ENCODE measurements at regions not wholly inside any gene's neighbourhood (a gene's known extent, or its start where the extent isn't known, plus 50 kb on each side); places are given as distances from the start of the nearest gene placed in this dataset.

DNA sequence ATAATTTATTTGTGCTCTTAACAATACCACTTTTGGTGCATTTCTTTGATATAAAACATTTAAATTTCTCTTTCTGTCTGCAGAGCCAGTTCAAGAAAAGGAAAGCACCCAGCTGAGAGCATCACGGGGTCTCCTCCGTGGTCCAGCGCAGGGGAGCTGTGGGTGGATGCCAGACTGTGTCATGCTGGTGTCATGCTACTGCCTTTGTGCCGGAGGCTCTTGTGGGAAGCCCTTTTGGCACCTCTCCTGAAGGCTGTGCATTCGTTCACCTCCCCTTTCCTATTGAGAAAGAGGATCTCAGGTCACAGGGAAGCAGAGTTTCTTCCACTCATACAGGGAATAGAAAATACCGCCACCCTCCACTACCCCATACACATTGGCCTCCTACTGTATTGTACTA, 450.4 kb downstream of the GALR1 start:
- no peaks in the 10 kb centered on the region for H3K27me3 ChIP-seq
- TF ChIP-seq POLR2AphosphoS5 (IDR thresholded peaks at IDR 0.05) (no peak), CTCF (IDR thresholded peaks at IDR 0.05) (no peak), POLR2A (IDR thresholded peaks at IDR 0.05) (no peak)
- H3K27ac ChIP-seq, result no peak overlapping the region

DNA sequence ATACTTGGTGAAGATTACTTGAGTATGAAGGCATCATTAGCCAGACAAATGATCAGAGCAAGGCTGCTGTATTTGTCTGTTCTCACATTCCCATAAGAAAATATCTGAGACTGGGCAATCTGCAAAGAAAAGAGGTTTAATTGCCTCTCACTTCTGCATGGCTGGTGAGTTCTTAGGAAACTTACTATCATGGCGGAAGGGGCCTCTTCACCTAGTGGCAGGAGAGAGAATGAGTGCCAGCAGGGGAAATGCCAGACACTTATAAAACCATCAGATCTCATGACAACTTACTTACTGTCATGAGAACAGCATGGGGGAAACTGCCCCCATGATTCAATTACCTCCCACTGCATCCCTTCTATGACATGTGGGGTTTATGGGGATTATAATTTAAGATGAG, 452.3 kb downstream of the GALR1 start:
- Histone ChIP-seq H3K27ac (no peak overlapping the region), H3K4me1 (no peaks in the 10 kb centered on the region), H3K27me3 (no peaks in the 10 kb centered on the region), H3K36me3 (no peaks in the 10 kb centered on the region), H3K4me3 (no peak overlapping the region), H3K9me3 (no peaks in the 10 kb centered on the region)
- DNase-seq (ENCODE audit: low spot score in 2 of 2), result no peak
- intact Hi-C loops (cut with DNase I; ENCODE audit: low total_unique reads), result no loop called here
- no peak for TF ChIP-seq CTCF (IDR thresholded peaks at IDR 0.05)
- no peak for TF ChIP-seq POLR2AphosphoS5 (IDR thresholded peaks at IDR 0.05)
- no peak for TF ChIP-seq POLR2A (IDR thresholded peaks at IDR 0.05)

More for the DNA sequence above, 450.4 kb downstream of the GALR1 start:
- H3K4me3 ChIP-seq, result no peak overlapping the region
- intact Hi-C loops (cut with DNase I; ENCODE audit: low total_unique reads), result no loop called here
- no peaks in the 10 kb centered on the region for H3K36me3 ChIP-seq
- no peak for DNase-seq (ENCODE audit: low spot score in 2 of 2)
- H3K4me1 ChIP-seq, result no peaks in the 10 kb centered on the region
- H3K9me3 ChIP-seq, result no peaks in the 10 kb centered on the region

GRCh38 chr18:77702686-77703085, 453.0 kb downstream of the GALR1 start:
- intact Hi-C loops (cut with DNase I; ENCODE audit: low total_unique reads), result no loop called here
- TF ChIP-seq POLR2A (IDR thresholded peaks at IDR 0.05) (no peak), POLR2AphosphoS5 (IDR thresholded peaks at IDR 0.05) (no peak), CTCF (IDR thresholded peaks at IDR 0.05) (no peak)
- H3K27ac ChIP-seq, result no peak overlapping the region
- H3K4me1 ChIP-seq, result no peaks in the 10 kb centered on the region
- H3K27me3 ChIP-seq, result no peaks in the 10 kb centered on the region
- no peak for DNase-seq (ENCODE audit: low spot score in 2 of 2)
- H3K9me3 ChIP-seq, result no peaks in the 10 kb centered on the region
- H3K4me3 ChIP-seq, result no peak overlapping the region
- H3K36me3 ChIP-seq, result no peaks in the 10 kb centered on the region

DNA sequence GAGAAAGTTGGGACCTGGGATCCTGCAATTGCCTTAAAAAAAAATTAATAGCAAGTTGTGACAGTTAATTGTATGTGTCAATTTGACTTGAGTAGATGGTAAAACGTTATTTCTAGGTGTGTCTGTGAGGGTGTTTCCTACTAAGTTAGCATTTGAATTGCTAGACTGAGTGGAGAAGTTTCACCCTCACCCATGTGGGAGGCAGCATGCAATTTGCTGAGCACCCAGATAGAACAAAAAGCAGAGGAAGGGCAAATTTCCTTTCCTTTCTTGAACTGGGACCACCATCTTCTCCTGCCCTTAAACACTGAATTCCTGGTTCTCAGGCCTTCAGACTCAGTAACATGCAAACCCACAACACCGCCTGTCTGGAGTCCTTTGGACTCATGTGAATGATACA, 455.7 kb downstream of the GALR1 start:
- no peaks in the 10 kb centered on the region for H3K36me3 ChIP-seq
- TF ChIP-seq POLR2A (IDR thresholded peaks at IDR 0.05), result no peak
- TF ChIP-seq CTCF (IDR thresholded peaks at IDR 0.05), result no peak
- TF ChIP-seq POLR2AphosphoS5 (IDR thresholded peaks at IDR 0.05), result no peak
- H3K4me3 ChIP-seq, result no peak overlapping the region
- H3K4me1 ChIP-seq, result no peaks in the 10 kb centered on the region
- no peak overlapping the region for H3K27ac ChIP-seq
- no peaks in the 10 kb centered on the region for H3K9me3 ChIP-seq
- no peak for DNase-seq (ENCODE audit: low spot score in 2 of 2)
- intact Hi-C loops (cut with DNase I; ENCODE audit: low total_unique reads), result no loop called here
- H3K27me3 ChIP-seq, result no peaks in the 10 kb centered on the region

- Histone ChIP-seq H3K4me3 (no peak overlapping the region), H3K36me3 (no peaks in the 10 kb centered on the region), H3K27ac (no peak overlapping the region), H3K9me3 (no peaks in the 10 kb centered on the region), H3K4me1 (no peaks in the 10 kb centered on the region), H3K27me3 (no peaks in the 10 kb centered on the region)
- no peak for DNase-seq (ENCODE audit: low spot score in 2 of 2)
- intact Hi-C loops (cut with DNase I; ENCODE audit: low total_unique reads), result no loop called here
- TF ChIP-seq POLR2A (IDR thresholded peaks at IDR 0.05) (no peak), POLR2AphosphoS5 (IDR thresholded peaks at IDR 0.05) (no peak), CTCF (IDR thresholded peaks at IDR 0.05) (no peak)
Measured at GRCh38 chr18:77708826-77709506, 459.3 kb downstream of the GALR1 start.
